ENCODE measurements at regions not wholly inside any gene's neighbourhood (a gene's known extent, or its start where the extent isn't known, plus 50 kb on each side); places are given as distances from the start of the nearest gene placed in this dataset.
A peak's percentile ranks its signal among the peaks of the same experiment; 100 is the strongest.

- Histone ChIP-seq H3K27ac (no peak overlapping the region), H3K4me3 (ENCODE audit: low read depth, low read length) (no peak overlapping the region)
These were observed 58.3 kb upstream of the LARP1 start for GRCh38 chr5:154696891-154697290.

GRCh38 chr5:154694159-154694558 is 61.0 kb upstream of the LARP1 start:
- Histone ChIP-seq H3K27ac (no peak overlapping the region), H3K4me3 (ENCODE audit: low read depth, low read length) (no peak overlapping the region), H3K27me3 (ENCODE audit: insufficient read depth, low read depth, severe bottlenecking) (no peaks in the 10 kb centered on the region), H3K36me3 (no peaks in the 10 kb centered on the region), H3K9me3 (ENCODE audit: severe bottlenecking) (no peaks in the 10 kb centered on the region)
- no peak for DNase-seq
- no peak for TF ChIP-seq CTCF (IDR thresholded peaks at IDR 0.05; ENCODE audit: low read depth, low read length)

More at GRCh38 chr5:154696891-154697290, 58.3 kb upstream of the LARP1 start:
- Histone ChIP-seq H3K36me3 (no peaks in the 10 kb centered on the region), H3K27me3 (ENCODE audit: insufficient read depth, low read depth, severe bottlenecking) (no peaks in the 10 kb centered on the region), H3K9me3 (ENCODE audit: severe bottlenecking) (no peaks in the 10 kb centered on the region)
- no peak for DNase-seq
- TF ChIP-seq CTCF (IDR thresholded peaks at IDR 0.05; ENCODE audit: low read depth, low read length): no peak

GRCh38 chr5:154690488-154690887 is 64.7 kb upstream of the LARP1 start:
- no peak for DNase-seq
- H3K9me3 ChIP-seq (ENCODE audit: severe bottlenecking): peaks cover 12% of the 10 kb centered on the region
- H3K36me3 ChIP-seq: 0 out of 2 replicates have a peak, but pooled peaks cover 3% of the 10 kb centered on the region
- H3K4me3 ChIP-seq (ENCODE audit: low read depth, low read length): no peak overlapping the region
- no peak for TF ChIP-seq CTCF (IDR thresholded peaks at IDR 0.05; ENCODE audit: low read depth, low read length)
- no peak overlapping the region for H3K27ac ChIP-seq
- no peaks in the 10 kb centered on the region for H3K27me3 ChIP-seq (ENCODE audit: insufficient read depth, low read depth, severe bottlenecking)

- H3K27ac ChIP-seq: no peak overlapping the region
- no peak overlapping the region for H3K4me3 ChIP-seq (ENCODE audit: low read depth, low read length)
- no peaks in the 10 kb centered on the region for H3K27me3 ChIP-seq (ENCODE audit: insufficient read depth, low read depth, severe bottlenecking)
- no peak for DNase-seq
- TF ChIP-seq CTCF (IDR thresholded peaks at IDR 0.05; ENCODE audit: low read depth, low read length): no peak
- peaks cover 12% of the 10 kb centered on the region for H3K9me3 ChIP-seq (ENCODE audit: severe bottlenecking)
- 0 out of 2 replicates have a peak, but pooled peaks cover 3% of the 10 kb centered on the region for H3K36me3 ChIP-seq
These were observed 68.7 kb upstream of the LARP1 start for GRCh38 chr5:154686490-154686889.

- no peaks in the 10 kb centered on the region for H3K27me3 ChIP-seq (ENCODE audit: insufficient read depth, low read depth, severe bottlenecking)
- peak overlapping the region; percentile 66 for H3K27ac ChIP-seq
- no peak for TF ChIP-seq CTCF (IDR thresholded peaks at IDR 0.05; ENCODE audit: low read depth, low read length)
- peaks cover 12% of the 10 kb centered on the region for H3K9me3 ChIP-seq (ENCODE audit: severe bottlenecking)
- peak overlapping the region; percentile 64 for H3K4me3 ChIP-seq (ENCODE audit: low read depth, low read length)
- H3K36me3 ChIP-seq: 0 out of 2 replicates have a peak, but pooled peaks cover 3% of the 10 kb centered on the region
- DNase-seq: no peak
These were observed 71.9 kb upstream of the LARP1 start for GRCh38 chr5:154683101-154683880.
